Glomerular visceral epithelial cell (primary cell): ENCODE measurements at regions not wholly inside any gene's neighbourhood (a gene's known extent, or its start where the extent isn't known, plus 50 kb on each side); places are given as distances from the start of the nearest gene placed in this dataset.
"Not testable (repeated sequence)": the region's sequence is repeated elsewhere in the genome, so short reads cannot be mapped to it uniquely, and the experiment has no call there.

Experiments
- DNase-seq: peaks from one replicate; pipeline ENCODE4 v3.0.0-alpha.2; 2016; ENCODE audit errors: extremely low spot score

DNA sequence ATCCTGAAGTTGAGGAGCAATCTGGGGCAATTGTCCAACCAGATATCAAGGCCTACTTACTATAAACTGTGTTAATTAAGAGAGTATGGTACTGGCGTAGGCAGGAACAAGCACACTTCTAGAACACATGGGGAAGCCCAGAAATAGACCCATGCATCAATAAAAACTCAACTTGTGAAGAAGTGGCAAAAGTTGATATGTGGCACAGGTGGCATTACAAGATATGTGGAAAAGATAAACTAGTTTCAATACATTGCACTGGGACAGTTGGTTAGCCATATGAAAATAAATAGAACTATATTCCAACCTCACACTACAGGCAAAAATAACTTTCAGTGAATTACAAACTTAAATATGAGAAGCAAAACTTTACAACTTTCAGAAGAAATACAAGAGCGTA lies 828.7 kb upstream of the LRRN3 start:
- no peak for DNase-seq

DNA sequence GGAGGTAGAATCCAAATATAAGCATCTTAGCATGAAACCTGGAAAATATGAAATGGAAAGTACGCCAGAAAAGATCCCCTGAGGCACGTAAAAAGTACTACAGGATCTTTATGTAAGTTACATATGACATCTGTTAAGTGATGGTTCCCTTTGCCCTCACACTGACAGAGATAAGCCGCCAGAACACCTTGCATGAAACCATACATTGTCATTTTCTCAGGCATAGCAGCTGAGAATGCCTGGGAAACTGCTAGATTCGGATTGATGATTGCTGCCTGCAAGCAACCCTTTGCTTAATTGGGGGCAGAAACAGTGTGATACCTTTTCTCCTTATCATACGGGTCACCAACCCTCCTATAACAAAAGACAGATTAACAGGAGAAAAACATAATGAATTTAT lies 826.6 kb upstream of the LRRN3 start:
- no peak for DNase-seq

- no peak for DNase-seq
Observed at GRCh38 chr7:110281362-110281761, 809.6 kb upstream of the LRRN3 start.

DNA sequence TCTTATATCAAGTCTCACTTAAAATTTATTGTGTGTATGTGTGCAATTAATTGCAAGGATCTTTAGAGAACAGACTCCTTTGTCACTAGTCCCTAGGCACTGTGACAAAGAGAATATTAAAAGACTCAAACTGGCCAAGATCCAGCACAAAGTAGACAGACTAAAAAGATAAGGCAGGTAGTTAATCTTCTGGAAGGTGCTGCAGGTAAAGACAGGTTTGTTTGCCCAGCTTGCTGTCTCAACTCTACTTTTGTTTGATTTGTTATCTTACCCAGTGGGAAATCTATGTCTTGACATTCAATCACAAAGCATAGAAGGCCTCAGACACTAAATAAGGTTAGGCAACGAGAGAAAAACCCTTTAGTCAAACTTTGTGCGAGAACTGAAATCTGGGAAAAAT lies 807.9 kb upstream of the LRRN3 start:
- no peak for DNase-seq

DNA sequence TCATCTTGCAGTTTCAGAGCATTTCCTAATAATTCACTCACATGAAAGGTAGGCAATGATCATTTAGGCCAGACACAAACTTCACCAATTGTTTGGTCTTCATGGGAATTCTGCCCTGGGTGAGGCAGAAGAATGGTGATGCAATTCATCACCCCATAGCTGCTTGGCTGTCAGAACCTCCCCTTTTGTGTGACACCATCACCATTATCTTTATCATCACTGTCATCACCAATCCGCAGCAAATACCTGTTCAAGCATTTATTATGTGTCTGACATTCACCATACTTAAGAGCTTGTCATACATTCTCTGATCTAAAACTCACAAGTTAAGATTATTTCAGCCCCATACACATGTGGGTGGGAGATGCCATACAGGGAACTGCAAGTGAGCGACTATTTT lies 799.5 kb upstream of the LRRN3 start:
- DNase-seq: no peak

- DNase-seq: no peak
Observed at GRCh38 chr7:110296321-110296720, 794.6 kb upstream of the LRRN3 start.

GRCh38 chr7:110307776-110308175 lies 783.2 kb upstream of the LRRN3 start:
- DNase-seq: no peak

DNA sequence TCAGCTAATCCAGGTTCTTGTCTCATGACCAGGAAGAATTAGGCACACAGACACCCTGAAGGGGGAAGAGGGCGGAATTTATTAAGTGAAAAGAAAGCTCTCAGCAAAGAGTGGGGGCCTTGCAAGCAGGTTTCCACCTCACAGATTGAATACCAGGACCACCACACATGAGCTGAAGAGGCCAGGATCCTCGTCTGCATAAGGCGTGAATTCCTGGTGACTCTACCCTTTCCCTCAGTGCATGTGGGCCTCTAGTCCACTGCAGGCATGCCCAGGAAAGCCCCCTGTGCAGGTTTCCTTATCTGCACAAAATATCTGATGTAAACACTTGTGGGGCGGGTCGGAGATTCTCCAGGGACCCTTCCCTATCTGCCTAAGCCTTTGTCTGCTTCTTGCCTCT lies 782.1 kb upstream of the LRRN3 start:
- DNase-seq: no peak

- DNase-seq: peak; percentile 1
Observed at GRCh38 chr7:110309941-110310340, 781.0 kb upstream of the LRRN3 start.

GRCh38 chr7:110311556-110311955 lies 779.4 kb upstream of the LRRN3 start:
- DNase-seq: no peak

GRCh38 chr7:110317541-110318265 lies 773.2 kb upstream of the LRRN3 start:
- peak; percentile 7 for DNase-seq

DNA sequence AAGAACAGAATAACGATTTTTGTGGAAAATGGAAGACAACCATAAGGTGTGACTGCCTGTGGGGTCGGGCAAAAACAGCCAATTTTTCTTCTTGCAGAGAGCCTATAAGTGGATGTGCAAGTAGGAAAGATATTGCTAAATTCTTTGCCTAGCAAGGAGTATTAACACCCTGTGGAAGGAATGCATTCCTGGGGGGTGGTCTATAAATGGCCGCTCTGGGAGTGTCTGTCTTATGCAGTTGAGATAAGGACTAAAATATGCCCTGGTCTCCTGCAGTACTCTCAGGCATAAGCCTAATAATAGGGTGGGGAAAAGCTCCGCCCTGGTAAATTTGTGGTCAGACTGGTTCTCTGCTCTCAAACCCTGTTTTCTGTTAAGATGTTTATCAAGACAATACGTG lies 770.6 kb upstream of the LRRN3 start:
- not testable (repeated sequence) for DNase-seq

- DNase-seq: no peak
Observed at GRCh38 chr7:110322796-110323195, 768.1 kb upstream of the LRRN3 start.

GRCh38 chr7:110326966-110327365 lies 764.0 kb upstream of the LRRN3 start:
- DNase-seq: no peak

DNA sequence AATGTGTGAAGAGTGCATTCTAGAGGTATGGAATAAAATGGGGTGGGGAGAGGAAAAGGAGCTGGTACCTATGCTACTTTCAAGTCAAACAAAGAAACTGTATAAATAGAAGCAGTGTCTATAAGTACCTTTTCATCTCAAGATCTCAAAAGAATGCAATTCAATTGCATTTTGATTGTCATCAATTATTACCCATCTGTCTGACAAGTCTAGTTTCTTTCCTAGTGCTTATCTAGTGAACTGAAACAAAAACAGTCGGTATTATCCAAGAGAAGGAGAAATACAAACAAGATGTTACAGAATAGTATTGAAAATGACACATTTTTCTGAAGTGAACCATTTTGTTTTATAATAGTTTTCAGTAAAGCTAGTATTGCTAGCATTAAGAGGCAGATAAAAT lies 754.5 kb upstream of the LRRN3 start:
- no peak for DNase-seq

GRCh38 chr7:110337646-110338045 lies 753.3 kb upstream of the LRRN3 start:
- no peak for DNase-seq

DNA sequence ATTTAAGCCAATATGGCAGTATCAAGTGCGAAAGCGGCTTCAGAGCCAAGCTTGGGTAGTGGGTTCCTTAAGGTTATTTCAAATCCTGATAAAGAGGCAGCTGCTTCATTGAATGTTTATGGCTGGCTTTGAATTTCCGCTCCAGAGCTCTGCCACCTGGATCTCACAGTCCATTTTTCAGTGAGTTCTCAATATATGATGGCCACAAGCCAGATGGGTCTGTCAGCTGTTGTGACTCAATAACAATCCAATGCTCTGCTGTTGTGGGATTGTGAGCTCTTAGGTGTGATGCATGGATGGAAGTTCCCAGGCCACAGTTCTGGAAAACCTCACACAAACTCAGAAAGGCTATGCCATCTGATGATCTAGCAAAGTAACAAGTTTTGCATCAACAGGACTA lies 743.8 kb upstream of the LRRN3 start:
- peak; percentile 45 for DNase-seq

DNA sequence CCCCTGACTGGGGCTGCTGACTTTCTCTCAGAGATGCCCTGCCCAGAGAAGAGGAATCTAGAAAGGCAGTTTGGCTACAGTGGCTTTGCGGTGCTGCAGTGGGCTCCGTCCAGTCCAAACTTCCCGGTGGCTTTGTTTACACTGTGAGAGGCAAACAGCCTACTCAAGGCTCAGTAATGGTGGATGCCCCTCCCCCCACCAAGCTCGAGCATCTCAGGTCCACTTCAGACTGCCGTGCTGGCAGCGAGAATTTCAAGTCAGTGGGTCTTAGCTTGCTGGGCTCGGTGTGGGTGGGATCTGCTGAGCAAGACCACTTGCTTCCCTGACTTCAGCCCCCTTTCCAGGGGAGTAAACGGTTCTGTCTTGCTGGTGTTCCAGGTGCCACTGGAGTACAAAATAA lies 734.5 kb upstream of the LRRN3 start:
- DNase-seq: no peak

DNA sequence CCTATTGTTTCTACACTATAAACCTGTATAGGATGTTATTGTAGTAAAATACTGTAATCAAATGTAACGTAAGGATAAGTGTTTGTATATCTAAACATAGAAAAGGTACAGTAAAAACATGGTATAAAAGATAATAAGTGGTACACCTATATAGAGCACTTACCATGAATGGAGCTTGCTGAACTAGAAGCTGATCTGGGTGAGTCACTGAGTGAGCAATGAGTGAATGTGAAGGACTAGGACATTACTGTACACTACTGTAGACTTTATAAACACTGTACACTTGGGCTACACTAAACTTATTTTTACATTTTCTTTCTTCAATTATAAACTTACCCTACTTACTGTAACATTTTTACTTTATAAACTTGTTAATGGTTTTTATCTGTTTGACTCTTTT lies 732.9 kb upstream of the LRRN3 start:
- DNase-seq: peak; percentile 30

- DNase-seq: no peak
Observed at GRCh38 chr7:110371709-110372108, 719.2 kb upstream of the LRRN3 start.

GRCh38 chr7:110372685-110373084 lies 718.2 kb upstream of the LRRN3 start:
- DNase-seq: no peak

GRCh38 chr7:110373416-110373815 lies 717.5 kb upstream of the LRRN3 start:
- peak; percentile 78 for DNase-seq

- no peak for DNase-seq
Observed at GRCh38 chr7:110373859-110374258, 717.1 kb upstream of the LRRN3 start.

- no peak for DNase-seq
Observed at GRCh38 chr7:110375068-110375467, 715.9 kb upstream of the LRRN3 start.
